ENCODE measurements at regions not wholly inside any gene's neighbourhood (a gene's known extent, or its start where the extent isn't known, plus 50 kb on each side); places are given as distances from the start of the nearest gene placed in this dataset.
"Not testable (repeated sequence)": the region's sequence is repeated elsewhere in the genome, so short reads cannot be mapped to it uniquely, and the experiment has no call there.

DNA sequence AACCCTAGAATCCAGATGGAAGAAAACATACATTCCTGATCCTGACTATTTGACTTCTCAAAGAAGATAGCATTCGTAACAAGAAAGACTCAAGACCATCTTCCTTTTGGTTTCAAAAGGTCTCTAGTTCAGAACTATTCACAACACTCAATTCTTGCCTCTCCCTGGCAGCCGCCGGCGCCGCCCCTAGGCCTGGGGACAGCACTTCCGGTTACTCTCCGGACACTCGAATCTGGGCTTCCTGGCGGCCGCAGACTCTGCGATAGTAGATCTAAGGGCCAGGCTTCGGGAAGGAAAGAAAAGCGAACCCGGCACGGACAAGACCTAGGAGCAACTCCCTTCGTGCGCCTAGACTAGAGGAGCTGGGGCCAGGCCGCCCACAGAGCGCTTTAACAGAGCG lies 107.8 kb upstream of the CCDC180 start:
- not testable (repeated sequence) for TF ChIP-seq FOXM1 (IDR thresholded peaks at IDR 0.05; ENCODE audit: borderline replicate concordance); HDGF (IDR thresholded peaks at IDR 0.05; ENCODE audit: borderline replicate concordance); FOXA1 (IDR thresholded peaks at IDR 0.05); SUZ12 (IDR thresholded peaks at IDR 0.05); ZNF384 (IDR thresholded peaks at IDR 0.05); BHLHE40 (IDR thresholded peaks at IDR 0.05; ENCODE audit: borderline replicate concordance); SP1 (IDR thresholded peaks at IDR 0.05); L3MBTL2 (conservative IDR thresholded peaks at IDR 0.05)
